HUDEP-2 (cell line): ENCODE measurements at regions not wholly inside any gene's neighbourhood (a gene's known extent, or its start where the extent isn't known, plus 50 kb on each side); places are given as distances from the start of the nearest gene placed in this dataset.
A peak's percentile ranks its signal among the peaks of the same experiment; 100 is the strongest.

Source experiments
- DNase-seq, 76 experiments: peaks; one replicate each; lab custom pipeline; 2025; ENCODE audit not compliant: unreplicated experiment in 76 of 76; lab: John Stamatoyannopoulos, UW

GRCh38 chrX:80098038-80098437, 83.5 kb downstream of the TBX22 start:
- DNase-seq, result no peak

DNA sequence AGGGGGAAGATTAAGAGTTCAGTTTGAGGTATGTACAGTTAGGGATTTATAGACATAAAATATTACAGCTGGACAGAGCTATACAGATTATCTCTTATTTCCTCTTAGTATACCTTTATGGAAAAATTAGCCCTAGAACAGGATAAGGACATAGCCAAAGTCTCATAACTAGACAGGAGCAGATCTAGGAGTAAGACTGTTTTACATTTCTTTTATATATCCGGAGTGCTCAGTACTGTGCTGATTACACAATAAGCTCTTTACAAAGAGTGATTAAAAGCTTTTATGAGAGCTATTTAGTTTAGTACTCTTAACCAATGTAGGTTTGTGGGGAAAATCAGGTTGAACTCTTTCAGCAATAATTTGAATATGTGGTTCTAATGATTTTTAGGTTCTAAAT, 105.8 kb downstream of the TBX22 start:
- DNase-seq, result no peak

DNA sequence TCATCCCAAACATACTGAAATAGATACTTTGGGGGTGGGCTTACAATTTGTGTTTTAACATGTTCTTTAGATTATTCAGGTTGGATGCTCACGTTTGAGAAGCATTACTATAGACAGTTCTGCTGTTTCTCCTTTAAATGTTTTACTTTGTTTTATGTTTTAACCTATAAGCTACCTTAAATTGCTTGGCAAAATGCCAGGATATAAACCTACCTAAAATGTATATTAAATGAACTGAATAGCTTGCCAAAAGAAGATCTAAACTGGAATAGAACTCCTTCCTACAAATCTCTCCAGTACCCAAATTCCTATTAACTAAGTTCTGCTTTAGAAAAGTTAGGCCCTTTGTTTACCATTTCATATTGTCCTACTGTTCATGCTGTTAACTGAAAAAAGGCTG, 124.4 kb downstream of the TBX22 start:
- DNase-seq, result no peak

- DNase-seq, result no peak
These were observed 125.0 kb downstream of the TBX22 start for GRCh38 chrX:80139564-80139963.

DNA sequence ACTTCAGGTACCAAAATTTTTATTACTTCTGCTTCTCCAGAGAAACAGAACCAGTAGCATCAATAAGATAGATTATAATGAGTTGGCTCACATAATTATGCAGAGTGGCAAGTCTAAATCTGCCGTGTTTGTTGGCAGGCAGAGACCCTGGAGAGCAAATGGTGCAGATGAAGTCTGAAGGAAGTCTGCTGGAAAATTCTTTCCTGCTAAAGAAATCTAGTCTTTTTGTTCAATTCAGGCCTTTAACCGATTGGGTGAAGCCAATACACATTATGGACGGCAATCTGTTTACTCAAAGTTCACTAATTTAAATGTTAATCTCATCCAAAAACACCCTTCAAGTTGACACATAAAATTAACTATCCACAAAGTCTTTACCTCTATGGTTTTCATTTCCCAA, 156.0 kb downstream of the TBX22 start:
- DNase-seq, result no peak

- no peak for DNase-seq
These were observed 158.7 kb downstream of the TBX22 start for GRCh38 chrX:80173261-80173660.

- DNase-seq, result peak in 3 of 76 experiments; percentile 1 to 6 (median 2)
These were observed 160.5 kb downstream of the TBX22 start for GRCh38 chrX:80174925-80175574.

DNA sequence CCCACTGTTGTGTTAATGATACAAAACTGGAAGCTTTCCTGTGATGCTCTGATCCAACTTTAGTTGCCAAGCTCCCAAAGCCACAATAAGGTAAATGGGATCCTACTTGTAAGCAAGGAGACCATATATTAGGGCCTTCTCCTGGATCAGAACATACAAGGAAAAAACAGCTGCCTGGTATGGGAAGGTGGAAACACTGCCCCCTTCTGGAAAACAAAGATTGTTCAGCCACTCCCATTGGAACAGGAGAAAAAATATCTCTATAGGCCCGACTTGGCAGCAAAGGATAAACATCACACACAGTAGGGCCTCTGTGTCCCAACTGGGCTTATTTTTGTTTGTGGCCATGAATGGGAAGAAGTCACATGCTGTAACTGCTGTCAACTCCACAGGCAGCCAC, 166.5 kb downstream of the TBX22 start:
- peak in 7 of 76 experiments; percentile 0 to 10 (median 1) for DNase-seq

DNA sequence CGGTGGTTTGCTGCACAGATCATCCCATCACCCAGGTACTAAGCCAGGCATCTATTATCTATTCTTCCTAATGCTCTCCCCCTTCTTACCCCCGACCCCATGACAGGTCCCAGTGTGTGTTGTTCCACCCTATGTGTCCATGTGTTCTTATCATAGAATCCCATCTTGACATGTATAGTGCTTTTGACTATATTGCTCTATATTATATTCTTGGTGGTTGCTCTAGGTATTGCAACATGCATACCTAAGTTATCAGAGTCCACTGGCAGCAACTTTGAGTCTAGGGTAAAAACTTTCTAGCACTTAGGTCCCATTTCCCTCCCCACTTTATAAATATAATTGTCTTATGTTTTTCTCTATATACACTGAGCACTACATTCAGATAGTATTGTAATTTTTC, 170.3 kb downstream of the TBX22 start:
- no peak for DNase-seq

DNA sequence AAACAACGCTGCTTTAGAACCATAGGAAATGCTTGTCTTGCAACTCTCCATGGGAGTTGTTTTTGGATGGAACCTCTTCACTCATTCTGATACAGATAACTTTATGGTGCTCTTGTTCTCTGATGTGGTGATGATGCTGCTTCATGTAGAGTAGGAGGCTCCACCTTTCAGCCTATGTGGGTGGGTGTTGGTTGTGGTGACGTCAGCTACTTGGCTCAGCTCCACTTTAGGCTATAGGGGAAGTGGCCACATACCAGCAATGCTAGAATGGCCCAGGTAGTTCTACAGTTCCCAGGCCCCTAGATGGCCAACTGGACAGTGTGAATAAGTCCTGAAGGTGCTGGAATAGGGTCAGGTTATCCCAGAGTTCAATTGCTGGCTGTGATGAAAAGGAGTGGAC, 192.1 kb downstream of the TBX22 start:
- DNase-seq, result peak in 3 of 76 experiments; percentile 0 to 7 (median 1)

DNA sequence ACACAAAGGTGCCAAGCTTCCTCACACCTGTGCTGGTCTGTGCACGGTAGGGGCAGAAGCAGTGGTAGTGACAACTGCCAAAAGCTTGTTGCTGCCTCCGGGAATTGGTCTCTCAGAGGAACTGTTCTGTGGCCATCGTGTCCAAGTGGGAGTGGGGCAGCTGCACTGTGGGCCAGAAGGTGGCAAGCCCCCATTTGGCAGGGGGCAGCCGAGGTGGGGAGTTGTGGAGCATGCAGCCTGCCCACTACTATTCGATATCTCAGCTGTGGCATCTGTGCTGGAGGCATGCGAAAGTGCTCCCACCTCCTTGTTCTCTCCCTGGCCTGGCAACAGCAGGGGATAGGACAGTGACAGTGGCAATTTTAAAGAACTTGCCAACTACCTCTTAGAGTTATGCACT, 192.8 kb downstream of the TBX22 start:
- no peak for DNase-seq

DNA sequence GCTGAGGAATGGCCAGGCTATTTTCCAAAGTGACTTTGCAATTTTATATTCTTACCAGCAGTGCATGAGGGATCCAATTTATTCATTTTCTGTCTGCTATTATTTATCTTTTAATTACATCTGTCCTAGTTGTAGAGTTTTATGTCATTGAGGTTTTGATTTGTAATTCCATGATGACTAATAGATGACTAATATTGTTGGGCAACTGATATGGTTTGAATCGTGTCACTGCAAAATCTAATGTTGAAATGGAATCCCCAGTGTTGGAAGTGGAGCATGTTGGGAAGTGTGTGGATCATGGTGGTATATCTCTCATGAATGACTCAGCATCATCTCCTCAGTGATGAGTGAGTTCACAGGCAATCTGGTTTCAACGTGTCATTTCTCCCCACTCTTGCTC, 201.5 kb downstream of the TBX22 start:
- DNase-seq, result peak in 1 of 76 experiments; percentile 2

DNA sequence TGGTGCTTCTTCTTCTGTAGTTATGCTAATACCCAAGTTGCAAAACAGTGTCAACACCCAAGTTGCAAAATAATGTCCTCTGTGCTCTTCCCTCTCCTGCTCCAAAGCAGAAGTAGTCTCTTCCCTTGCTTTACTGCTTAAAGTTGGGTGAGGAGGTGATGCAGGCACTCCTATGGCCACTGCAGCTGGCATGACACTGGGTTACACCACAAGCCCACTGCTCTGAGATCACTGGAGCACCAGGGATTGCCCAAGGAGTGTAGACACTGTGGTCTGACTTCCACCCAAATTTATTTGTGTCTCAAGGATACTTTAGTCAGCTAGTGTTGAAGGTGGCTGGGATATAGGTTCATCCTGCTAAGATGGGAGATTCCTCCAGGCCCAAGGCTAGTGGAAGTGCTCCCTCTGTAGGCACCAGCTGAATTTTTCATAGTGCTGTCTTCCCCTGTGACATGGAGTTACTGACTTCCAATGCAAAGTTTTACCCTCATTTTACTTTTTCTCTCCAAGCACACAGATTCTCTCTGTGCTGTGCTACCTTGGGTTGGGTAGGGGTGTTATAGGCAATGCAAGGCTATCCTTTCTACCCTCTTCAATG, 196.2 kb upstream of the TENT5D start:
- peak in 7 of 76 experiments; percentile 0 to 22 (median 3) for DNase-seq

DNA sequence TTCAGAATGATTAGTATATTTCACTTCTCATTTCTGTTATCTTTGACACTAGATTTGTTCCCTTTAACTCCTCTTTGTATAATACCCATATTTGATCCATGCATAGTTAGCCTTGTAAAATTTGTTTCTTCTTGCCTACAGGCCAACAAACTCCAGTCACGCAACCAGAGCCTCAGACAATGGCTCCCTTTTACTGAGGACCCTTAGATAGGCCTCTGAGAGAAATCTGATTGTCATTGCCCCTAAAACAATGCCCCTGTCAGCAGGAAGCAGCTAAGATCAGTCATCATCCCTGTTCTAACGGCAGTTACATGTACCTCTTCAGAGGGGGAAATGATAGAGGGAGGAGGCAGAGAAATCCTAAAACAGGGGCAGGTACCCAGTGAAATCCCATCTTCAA, 190.6 kb upstream of the TENT5D start:
- DNase-seq, result no peak

GRCh38 chrX:80237072-80237471, 183.2 kb upstream of the TENT5D start:
- DNase-seq, result no peak

DNA sequence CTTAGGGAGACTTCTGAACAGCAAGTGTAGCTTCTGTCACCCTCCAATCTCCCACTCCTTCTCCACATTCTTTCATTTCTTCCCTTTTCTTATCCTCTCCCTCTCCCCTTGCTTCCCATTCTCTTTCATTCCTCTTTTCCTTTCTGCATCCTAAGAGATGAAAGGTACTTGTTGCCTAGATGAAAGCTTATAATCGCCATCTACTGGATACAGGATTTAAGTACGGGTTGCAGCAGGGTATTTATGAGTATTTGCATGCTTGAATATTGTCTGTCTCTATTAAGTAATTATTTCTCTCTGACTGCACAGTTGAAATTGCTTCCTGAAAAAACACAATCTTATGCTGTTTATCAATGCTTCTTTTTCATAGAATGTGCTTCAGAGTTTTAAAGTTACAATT, 174.0 kb upstream of the TENT5D start:
- DNase-seq, result no peak

GRCh38 chrX:80266287-80266686, 154.0 kb upstream of the TENT5D start:
- DNase-seq, result no peak

GRCh38 chrX:80266979-80267378, 153.3 kb upstream of the TENT5D start:
- DNase-seq, result no peak

- DNase-seq, result no peak
These were observed 152.5 kb upstream of the TENT5D start for GRCh38 chrX:80267790-80268189.

DNA sequence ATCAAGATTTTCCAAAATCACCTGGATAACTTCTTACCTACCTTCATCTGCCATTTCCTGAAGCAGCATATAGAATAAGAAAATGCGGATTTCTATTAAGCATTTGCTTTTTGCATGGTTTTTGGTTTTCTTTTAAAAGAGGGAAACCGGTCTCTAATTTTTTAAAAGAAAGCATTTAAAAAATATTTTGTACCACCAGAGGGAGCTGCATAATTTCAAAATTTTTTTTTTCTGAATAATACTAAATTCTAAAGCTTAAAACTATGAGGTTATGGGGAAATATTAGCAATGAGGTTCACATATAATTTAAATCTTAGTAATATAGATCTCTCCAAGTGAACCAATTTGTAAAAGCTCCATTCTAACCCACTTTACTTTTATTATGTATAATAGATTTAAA, 137.7 kb upstream of the TENT5D start:
- DNase-seq, result no peak

- peak in 16 of 76 experiments; percentile 0 to 15 (median 2) for DNase-seq
These were observed 135.0 kb upstream of the TENT5D start for GRCh38 chrX:80285131-80285773.

- no peak for DNase-seq
These were observed 129.4 kb upstream of the TENT5D start for GRCh38 chrX:80290834-80291233.
